HepG2 (cell line): ENCODE measurements at regions not wholly inside any gene's neighbourhood (a gene's known extent, or its start where the extent isn't known, plus 50 kb on each side); places are given as distances from the start of the nearest gene placed in this dataset.
A peak's percentile ranks its signal among the peaks of the same experiment; 100 is the strongest.

Experiments
- ARID5B ChIP-seq: IDR thresholded peaks from 2 replicates; pipeline ENCODE4 v1.4.0; 2020; ENCODE audit warnings: mild to moderate bottlenecking, missing genetic modification reagents
- ERF ChIP-seq: IDR thresholded peaks from 2 replicates; pipeline ENCODE4 v1.6.1; 2018; ENCODE audit warnings: missing biosample characterization, missing genetic modification reagents
- ESRRA ChIP-seq: sonication (generic); formaldehyde crosslinking; IDR thresholded peaks from 2 replicates; pipeline ENCODE4 v1.5.1; 2020; ENCODE audit warnings: mild to moderate bottlenecking, low read depth, missing genetic modification reagents
- FOXJ3 ChIP-seq: sonication (generic); formaldehyde crosslinking; IDR thresholded peaks from 2 replicates; pipeline ENCODE4 v1.4.0; 2020; ENCODE audit warnings: missing genetic modification reagents, mild to moderate bottlenecking, borderline replicate concordance
- HDAC2 ChIP-seq: sonication (generic); formaldehyde crosslinking; IDR thresholded peaks from 2 replicates; pipeline ENCODE4 v1.4.0; 2020; ENCODE audit warnings: missing genetic modification reagents
- HNRNPLL ChIP-seq: fragments of 200-400 bp; formaldehyde crosslinking; IDR thresholded peaks from 2 replicates; pipeline ENCODE4 v1.6.1; 2017; ENCODE audit warnings: mild to moderate bottlenecking, low read depth, low read length; ENCODE audit not compliant: poor library complexity, severe bottlenecking
- KDM5A ChIP-seq: fragments of 200-600 bp; sonication (generic); IDR thresholded peaks from 2 replicates; pipeline ENCODE4 v1.7.0; 2018; ENCODE audit warnings: antibody characterized with exemption, mild to moderate bottlenecking, low read length, borderline replicate concordance
- NBN ChIP-seq: fragments of 450-650 bp; conservative IDR thresholded peaks from 2 replicates; pipeline ENCODE4 v1.6.1; 2017
- NCOA5 ChIP-seq: sonication (generic); formaldehyde crosslinking; IDR thresholded peaks from 2 replicates; pipeline ENCODE4 v1.4.0; 2020; ENCODE audit warnings: missing genetic modification reagents
- SAFB2 ChIP-seq: sonication (generic); formaldehyde crosslinking; IDR thresholded peaks from 2 replicates; pipeline ENCODE4 v1.5.1; 2020; ENCODE audit warnings: missing genetic modification reagents, low read depth, mild to moderate bottlenecking, borderline replicate concordance
- SOX6 ChIP-seq, 2 experiments: fragments of 450-650 bp in 1 of 2; sonication (generic) in 1 of 2; formaldehyde crosslinking in 1 of 2; IDR thresholded peaks; 2 replicates each; pipeline versions ENCODE4 v1.4.0 to v1.6.1; 2017 to 2020; ENCODE audit warnings: antibody characterized with exemption in 1 of 2, mild to moderate bottlenecking in 1 of 2, missing genetic modification reagents in 1 of 2
- SRSF9 ChIP-seq: fragments of 200-400 bp; formaldehyde crosslinking; IDR thresholded peaks from 2 replicates; pipeline ENCODE4 v1.6.1; 2018; ENCODE audit warnings: borderline replicate concordance, mild to moderate bottlenecking, low read depth, low read length; ENCODE audit not compliant: insufficient read depth, poor library complexity, severe bottlenecking
- TFE3 ChIP-seq: IDR thresholded peaks from 2 replicates; pipeline ENCODE4 v1.6.1; 2016
- THAP8 ChIP-seq: sonication (generic); formaldehyde crosslinking; IDR thresholded peaks from 2 replicates; pipeline ENCODE4 v1.5.1; 2020; ENCODE audit warnings: missing genetic modification reagents, mild to moderate bottlenecking, borderline replicate concordance
- ZBTB10 ChIP-seq: sonication (generic); formaldehyde crosslinking; IDR thresholded peaks from 2 replicates; pipeline ENCODE4 v1.4.0; 2020; ENCODE audit warnings: missing genetic modification reagents, borderline replicate concordance
- ZBTB3 ChIP-seq: sonication (generic); formaldehyde crosslinking; IDR thresholded peaks from 2 replicates; pipeline ENCODE4 v1.4.0; 2020; ENCODE audit warnings: low read depth, mild to moderate bottlenecking, moderate library complexity, missing genetic modification reagents, borderline replicate concordance
- ZFP62 ChIP-seq: sonication (generic); formaldehyde crosslinking; IDR thresholded peaks from 2 replicates; pipeline ENCODE4 v1.4.0; 2020; ENCODE audit warnings: missing genetic modification reagents
- ZMYM4 ChIP-seq: sonication (generic); formaldehyde crosslinking; IDR thresholded peaks from 2 replicates; pipeline ENCODE4 v1.8.1; 2023; ENCODE audit warnings: mild to moderate bottlenecking, missing genetic modification reagents
- ZNF513 ChIP-seq: sonication (generic); formaldehyde crosslinking; conservative IDR thresholded peaks from 2 replicates; pipeline ENCODE4 v1.5.0; 2020; ENCODE audit warnings: missing genetic modification reagents
- ZNF883 ChIP-seq: sonication (generic); formaldehyde crosslinking; IDR thresholded peaks from 2 replicates; pipeline ENCODE4 v1.5.1; 2020; ENCODE audit warnings: mild to moderate bottlenecking, missing genetic modification reagents; ENCODE audit errors: not compliant biosample characterization

GRCh38 chr14:54088271-54088670 lies 131.6 kb upstream of the BMP4 start (continued):
- TF ChIP-seq SRSF9 (no peak), FOXJ3 (CRISPR knock-in tag) (peak; percentile 49; the same call in 1 of the 2 replicates), ZNF513 (CRISPR knock-in tag) (no peak), HNRNPLL (no peak), HDAC2 (CRISPR knock-in tag) (no peak), ZFP62 (CRISPR knock-in tag) (no peak), ZMYM4 (CRISPR knock-in tag) (peak; percentile 52; the same call in 1 of the 2 replicates), NBN (no peak), NCOA5 (CRISPR knock-in tag) (no peak), ZBTB3 (CRISPR knock-in tag) (peak; percentile 89; the same call in 1 of the 2 replicates), SOX6 (IDR thresholded peaks at IDR 0.05) (no peak), SOX6 (CRISPR knock-in tag; IDR thresholded peaks at IDR 0.05) (peak; percentile 34; the same call in 1 of the 2 replicates), ERF (CRISPR knock-in tag) (no peak), TFE3 (CRISPR knock-in tag) (peak; percentile 63), ZBTB10 (CRISPR knock-in tag) (no peak), ZNF883 (CRISPR knock-in tag) (no peak), ARID5B (CRISPR knock-in tag) (peak; percentile 70), ESRRA (CRISPR knock-in tag) (no peak), KDM5A (no peak), SAFB2 (no peak), THAP8 (no peak)
